ENCODE measurements at regions not wholly inside any gene's neighbourhood (a gene's known extent, or its start where the extent isn't known, plus 50 kb on each side); places are given as distances from the start of the nearest gene placed in this dataset.

DNA sequence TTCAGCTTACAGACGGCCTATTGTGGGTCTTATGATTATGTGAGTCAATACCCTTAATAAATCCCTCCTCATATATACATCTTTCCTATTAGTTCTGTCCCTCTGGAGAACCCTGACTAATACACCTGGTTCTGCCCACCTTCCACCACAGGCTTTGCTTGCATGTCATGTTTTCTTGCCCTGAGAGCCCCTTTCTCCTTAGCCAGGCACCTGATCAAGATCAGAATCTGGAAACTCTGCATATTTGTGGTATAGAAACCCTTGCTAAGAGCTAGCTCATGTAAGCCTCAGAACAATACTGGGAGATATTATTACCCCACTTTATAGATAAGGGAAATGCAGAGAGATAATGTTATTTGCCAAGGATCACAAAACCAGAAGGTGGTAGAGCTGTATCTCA is 52.9 kb upstream of the JDP2 start:
- TF ChIP-seq, protein P1, sequence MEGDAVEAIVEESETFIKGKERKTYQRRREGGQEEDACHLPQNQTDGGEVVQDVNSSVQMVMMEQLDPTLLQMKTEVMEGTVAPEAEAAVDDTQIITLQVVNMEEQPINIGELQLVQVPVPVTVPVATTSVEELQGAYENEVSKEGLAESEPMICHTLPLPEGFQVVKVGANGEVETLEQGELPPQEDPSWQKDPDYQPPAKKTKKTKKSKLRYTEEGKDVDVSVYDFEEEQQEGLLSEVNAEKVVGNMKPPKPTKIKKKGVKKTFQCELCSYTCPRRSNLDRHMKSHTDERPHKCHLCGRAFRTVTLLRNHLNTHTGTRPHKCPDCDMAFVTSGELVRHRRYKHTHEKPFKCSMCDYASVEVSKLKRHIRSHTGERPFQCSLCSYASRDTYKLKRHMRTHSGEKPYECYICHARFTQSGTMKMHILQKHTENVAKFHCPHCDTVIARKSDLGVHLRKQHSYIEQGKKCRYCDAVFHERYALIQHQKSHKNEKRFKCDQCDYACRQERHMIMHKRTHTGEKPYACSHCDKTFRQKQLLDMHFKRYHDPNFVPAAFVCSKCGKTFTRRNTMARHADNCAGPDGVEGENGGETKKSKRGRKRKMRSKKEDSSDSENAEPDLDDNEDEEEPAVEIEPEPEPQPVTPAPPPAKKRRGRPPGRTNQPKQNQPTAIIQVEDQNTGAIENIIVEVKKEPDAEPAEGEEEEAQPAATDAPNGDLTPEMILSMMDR (IDR thresholded peaks at IDR 0.05): no peak
- TF ChIP-seq POLR2AphosphoS5 (IDR thresholded peaks at IDR 0.05): no peak
- TF ChIP-seq POLR2A (IDR thresholded peaks at IDR 0.05): no peak
- no peak for TF ChIP-seq EP300 (IDR thresholded peaks at IDR 0.05; ENCODE audit: low read depth)
